Esophagus muscularis mucosa (tissue), 3 donors: ENCODE measurements at regions not wholly inside any gene's neighbourhood (a gene's known extent, or its start where the extent isn't known, plus 50 kb on each side); places are given as distances from the start of the nearest gene placed in this dataset.

Experiments
- CTCF ChIP-seq, 3 experiments: fragments of 200-600 bp in 2 of 3; fragments of 450-650 bp in 1 of 3; sonication (generic) in 2 of 3; IDR thresholded peaks; one replicate each; pipeline ENCODE4 v1.5.1; 2017 to 2019; ENCODE audit warnings: antibody characterized with exemption in 3 of 3, mild to moderate bottlenecking in 2 of 3, moderate library complexity in 1 of 3
- POLR2A ChIP-seq: fragments of 450-650 bp; IDR thresholded peaks from one replicate; pipeline ENCODE4 v1.6.1; 2017; ENCODE audit warnings: antibody characterized with exemption, moderate library complexity, mild to moderate bottlenecking, low read depth
- POLR2AphosphoS5 ChIP-seq, 2 donors: sonication (generic); formaldehyde crosslinking; IDR thresholded peaks; one replicate each; pipeline ENCODE4 v1.6.1; 2017; ENCODE audit warnings: antibody characterized with exemption in 2 of 2

GRCh38 chr1:177451191-177451590 is 280.4 kb downstream of the BRINP2 start:
- TF ChIP-seq CTCF (IDR thresholded peaks at IDR 0.05): no peak
- no peak for TF ChIP-seq POLR2A
- TF ChIP-seq POLR2AphosphoS5 (IDR thresholded peaks at IDR 0.05): no peak
